KMS-11 (cell line): ENCODE measurements at regions not wholly inside any gene's neighbourhood (a gene's known extent, or its start where the extent isn't known, plus 50 kb on each side); places are given as distances from the start of the nearest gene placed in this dataset.

Experiments
- H2AFZ ChIP-seq: fragments of 200-600 bp; sonication (generic); 2 replicates; pipeline ENCODE4 v1.6.1; 2016; ENCODE audit warnings: antibody characterized with exemption, mixed run types, low read depth
- H3K27ac ChIP-seq: fragments of 200-600 bp; sonication (generic); 2 replicates; pipeline ENCODE4 v1.6.1; 2016; ENCODE audit warnings: mild to moderate bottlenecking, mixed run types
- H3K27me3 ChIP-seq: fragments of 200-600 bp; sonication (generic); 2 replicates; pipeline ENCODE4 v1.6.1; 2017; ENCODE audit warnings: mild to moderate bottlenecking, low read depth, mixed run types, moderate library complexity; ENCODE audit not compliant: insufficient read depth
- H3K36me3 ChIP-seq: fragments of 200-600 bp; sonication (generic); 2 replicates; pipeline ENCODE4 v1.6.1; 2017; ENCODE audit warnings: mild to moderate bottlenecking, mixed run types; ENCODE audit not compliant: insufficient read depth
- H3K4me1 ChIP-seq: fragments of 200-600 bp; sonication (generic); 2 replicates; pipeline ENCODE4 v1.6.1; 2016; ENCODE audit warnings: mild to moderate bottlenecking, low read depth, mixed run types; ENCODE audit not compliant: poor library complexity, severe bottlenecking
- H3K4me2 ChIP-seq: fragments of 200-600 bp; sonication (generic); 2 replicates; pipeline ENCODE4 v1.7.0; 2016; ENCODE audit warnings: mild to moderate bottlenecking, mixed run types
- H3K4me3 ChIP-seq: fragments of 200-600 bp; sonication (generic); IDR thresholded peaks from 2 replicates; pipeline ENCODE4 v1.6.1; 2017; ENCODE audit warnings: low read depth, low read length, mixed read lengths; ENCODE audit not compliant: insufficient read depth
- H3K79me2 ChIP-seq: fragments of 200-600 bp; sonication (generic); 2 replicates; pipeline ENCODE4 v1.6.1; 2016; ENCODE audit warnings: low read depth, mixed run types; ENCODE audit not compliant: insufficient read depth
- H3K9ac ChIP-seq: fragments of 200-600 bp; sonication (generic); 2 replicates; pipeline ENCODE4 v1.6.1; 2016; ENCODE audit warnings: mild to moderate bottlenecking, mixed run types
- H4K20me1 ChIP-seq: fragments of 200-600 bp; sonication (generic); 2 replicates; pipeline ENCODE4 v1.6.1; 2016; ENCODE audit warnings: mild to moderate bottlenecking, mixed run types; ENCODE audit not compliant: insufficient read depth
- CTCF ChIP-seq: fragments of 200-600 bp; sonication (generic); conservative IDR thresholded peaks from 2 replicates; pipeline ENCODE4 v1.6.1; 2017; ENCODE audit warnings: low read depth, mild to moderate bottlenecking, antibody characterized with exemption, low read length, moderate library complexity, mixed read lengths

DNA sequence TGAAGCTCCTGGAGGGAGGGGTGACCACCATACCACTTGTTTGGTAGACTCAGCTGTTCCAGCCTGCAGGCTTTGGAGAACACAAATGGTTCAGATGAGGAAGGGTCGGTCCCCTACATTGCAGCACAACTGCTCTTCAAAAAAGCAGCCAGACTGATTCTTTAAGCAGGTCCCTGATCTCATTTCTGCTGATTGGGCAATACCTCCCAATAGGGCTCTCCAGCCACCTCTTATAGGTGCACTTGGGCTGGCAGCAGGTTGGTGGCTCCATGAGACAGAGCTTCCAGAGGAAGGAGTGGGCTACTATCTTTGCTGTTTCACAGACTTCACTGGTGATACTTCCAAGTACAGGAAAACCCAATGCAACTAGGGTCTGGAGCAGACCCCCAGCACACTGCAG, 65.9 kb upstream of the PEX5L start:
- Histone ChIP-seq H3K36me3 (no peaks in the 10 kb centered on the region), H3K27me3 (no peaks in the 10 kb centered on the region), H3K4me3 (no peak overlapping the region), H3K79me2 (no peaks in the 10 kb centered on the region), H4K20me1 (no peaks in the 10 kb centered on the region), H3K27ac (no peak overlapping the region), H3K4me1 (no peaks in the 10 kb centered on the region), H3K4me2 (no peak overlapping the region), H3K9ac (no peak overlapping the region), H2AFZ (no peak overlapping the region)
- TF ChIP-seq CTCF = no peak

DNA sequence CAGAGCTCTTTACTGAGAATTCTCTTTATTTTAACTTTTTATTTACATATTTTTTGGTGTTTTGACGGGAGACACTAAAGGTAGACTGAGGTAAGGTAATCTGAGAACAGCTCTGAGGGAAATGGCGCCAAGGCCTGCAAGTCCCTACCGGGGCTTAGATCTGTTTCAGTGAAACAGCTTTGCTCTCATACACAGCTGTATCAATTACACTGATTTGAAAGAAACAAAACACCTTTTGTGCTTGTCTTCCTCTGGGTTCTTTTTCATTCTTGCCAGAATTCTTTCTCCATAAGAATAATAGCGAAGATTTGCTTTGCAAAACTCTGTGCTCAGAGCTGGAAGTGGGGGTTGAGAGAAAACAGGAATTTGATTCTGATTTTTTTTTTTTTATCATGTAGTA, 79.5 kb upstream of the PEX5L start:
- Histone ChIP-seq H2AFZ (no peak overlapping the region), H3K4me1 (no peaks in the 10 kb centered on the region), H3K4me3 (no peak overlapping the region), H3K27ac (no peak overlapping the region), H3K4me2 (no peak overlapping the region), H4K20me1 (no peaks in the 10 kb centered on the region), H3K27me3 (no peaks in the 10 kb centered on the region), H3K9ac (no peak overlapping the region), H3K36me3 (no peaks in the 10 kb centered on the region), H3K79me2 (no peaks in the 10 kb centered on the region)
- no peak for TF ChIP-seq CTCF

DNA sequence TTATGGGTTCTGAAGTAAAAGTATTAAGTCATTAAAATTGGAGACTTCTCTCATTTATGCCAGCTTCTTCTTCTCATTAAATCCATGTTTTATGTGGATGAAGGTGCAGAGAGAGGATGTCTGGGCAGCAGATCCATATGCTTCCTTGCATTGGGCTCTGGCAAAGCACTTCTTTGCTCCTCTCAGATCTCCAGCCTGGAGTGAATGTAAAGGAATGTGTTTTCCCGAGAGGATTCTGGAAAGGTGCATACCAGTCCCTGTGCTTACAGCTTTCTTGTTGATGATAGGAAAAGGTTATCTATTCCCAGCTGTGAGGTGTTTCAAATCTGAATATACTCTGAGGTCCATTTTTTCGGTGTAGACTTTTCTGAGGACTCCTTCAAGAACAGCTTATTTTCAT, 79.9 kb upstream of the PEX5L start:
- Histone ChIP-seq H3K4me1 (no peaks in the 10 kb centered on the region), H4K20me1 (no peaks in the 10 kb centered on the region), H3K36me3 (no peaks in the 10 kb centered on the region), H3K9ac (no peak overlapping the region), H2AFZ (no peak overlapping the region), H3K4me3 (no peak overlapping the region), H3K27ac (no peak overlapping the region), H3K4me2 (no peak overlapping the region), H3K27me3 (no peaks in the 10 kb centered on the region), H3K79me2 (no peaks in the 10 kb centered on the region)
- no peak for TF ChIP-seq CTCF

- no peaks in the 10 kb centered on the region for H3K4me1 ChIP-seq
- H3K27ac ChIP-seq = no peak overlapping the region
- no peak overlapping the region for H3K9ac ChIP-seq
- H4K20me1 ChIP-seq = no peaks in the 10 kb centered on the region
- H3K4me2 ChIP-seq = no peak overlapping the region
- H3K27me3 ChIP-seq = no peaks in the 10 kb centered on the region
- H2AFZ ChIP-seq = no peak overlapping the region
- no peak overlapping the region for H3K4me3 ChIP-seq
- no peaks in the 10 kb centered on the region for H3K36me3 ChIP-seq
- no peak for TF ChIP-seq CTCF
- no peaks in the 10 kb centered on the region for H3K79me2 ChIP-seq
Observed at GRCh38 chr3:180117381-180118163, 80.8 kb upstream of the PEX5L start.
